T-helper 17 cell (primary cell): ENCODE measurements at regions not wholly inside any gene's neighbourhood (a gene's known extent, or its start where the extent isn't known, plus 50 kb on each side); places are given as distances from the start of the nearest gene placed in this dataset.
"Not testable (repeated sequence)": the region's sequence is repeated elsewhere in the genome, so short reads cannot be mapped to it uniquely, and the experiment has no call there.

Source experiments
- ATAC-seq: fragments of 150-1000 bp; cut with Tn5 transposase; 2 replicates; pipeline ENCODE4 v1.10.0; 2021; ENCODE audit warnings: mild to moderate bottlenecking, moderate library complexity
- DNase-seq, 3 donors: peaks; one replicate each; pipeline versions ENCODE4 v3.0.0 to v3.0.0-alpha.2; 2020 to 2021
- H3K9me3 ChIP-seq: one replicate; pipeline ENCODE4 v1.7.0; 2013; ENCODE audit warnings: low read length, mild to moderate bottlenecking; ENCODE audit not compliant: control insufficient read depth, poor library complexity, severe bottlenecking
- H3K27ac Mint-ChIP-seq: one replicate; pipeline ENCODE4 v1.8.0; 2022; ENCODE audit warnings: mild to moderate bottlenecking, moderate library complexity, mixed read lengths
- H3K27me3 Mint-ChIP-seq: one replicate; pipeline ENCODE4 v1.8.0; 2022; ENCODE audit warnings: mixed read lengths
- H3K36me3 Mint-ChIP-seq: one replicate; pipeline ENCODE4 v1.8.0; 2022; ENCODE audit warnings: low read depth, mixed read lengths
- H3K4me1 Mint-ChIP-seq: one replicate; pipeline ENCODE4 v1.8.0; 2022; ENCODE audit warnings: mild to moderate bottlenecking, mixed read lengths
- H3K4me3 Mint-ChIP-seq: one replicate; pipeline ENCODE4 v1.8.0; 2022; ENCODE audit warnings: mild to moderate bottlenecking, moderate library complexity, mixed read lengths

DNA sequence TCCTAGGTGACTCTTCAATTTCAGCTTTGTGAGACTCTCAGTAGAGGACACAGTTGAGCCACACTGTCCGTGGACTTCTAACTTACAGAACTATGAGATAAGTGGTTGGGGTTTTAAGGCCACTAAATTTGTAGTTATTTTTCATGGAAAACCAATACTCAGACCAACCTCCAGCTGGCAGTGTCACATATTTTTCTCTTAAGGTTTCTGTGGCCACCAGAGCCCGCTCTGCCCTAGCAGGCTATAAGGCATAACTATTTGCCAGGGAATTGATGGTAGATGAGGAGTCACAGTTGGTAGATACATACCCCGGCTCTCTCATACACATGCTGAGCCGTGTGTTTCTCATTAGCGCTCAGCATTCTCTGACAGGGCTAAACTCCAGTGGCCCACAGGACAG lies 336.8 kb upstream of the MON1B start:
- Mint-ChIP-seq H3K27me3 (no peaks in the 10 kb centered on the region), H3K4me1 (no peaks in the 10 kb centered on the region), H3K27ac (no peak overlapping the region), H3K4me3 (no peak overlapping the region), H3K36me3 (no peaks in the 10 kb centered on the region)
- no peaks in the 10 kb centered on the region for H3K9me3 ChIP-seq
- no peak for ATAC-seq
- no peak for DNase-seq

DNA sequence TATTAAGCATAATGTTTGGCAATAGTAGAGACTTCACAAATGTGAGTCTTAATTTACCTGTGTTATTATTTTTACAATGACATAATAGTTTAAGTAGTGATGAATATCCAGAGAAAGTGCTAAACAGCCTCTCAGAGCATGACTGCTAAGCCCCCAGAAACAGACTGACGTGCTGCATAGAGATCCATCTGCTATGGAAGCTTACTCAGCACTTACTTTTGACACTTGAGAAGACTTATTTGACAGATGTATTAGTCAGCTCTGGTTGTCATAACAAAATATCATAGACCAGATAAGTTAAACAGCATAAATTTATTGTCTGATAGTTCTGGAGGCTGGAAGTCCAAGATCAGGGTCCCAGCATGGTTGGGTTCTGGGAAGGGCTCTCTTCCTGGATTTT lies 334.9 kb upstream of the MON1B start:
- no peaks in the 10 kb centered on the region for H3K36me3 Mint-ChIP-seq
- H3K4me1 Mint-ChIP-seq = no peaks in the 10 kb centered on the region
- no peaks in the 10 kb centered on the region for H3K27me3 Mint-ChIP-seq
- H3K27ac Mint-ChIP-seq = no peak overlapping the region
- no peak overlapping the region for H3K4me3 Mint-ChIP-seq
- no peak for ATAC-seq
- no peak for DNase-seq
- no peaks in the 10 kb centered on the region for H3K9me3 ChIP-seq

DNA sequence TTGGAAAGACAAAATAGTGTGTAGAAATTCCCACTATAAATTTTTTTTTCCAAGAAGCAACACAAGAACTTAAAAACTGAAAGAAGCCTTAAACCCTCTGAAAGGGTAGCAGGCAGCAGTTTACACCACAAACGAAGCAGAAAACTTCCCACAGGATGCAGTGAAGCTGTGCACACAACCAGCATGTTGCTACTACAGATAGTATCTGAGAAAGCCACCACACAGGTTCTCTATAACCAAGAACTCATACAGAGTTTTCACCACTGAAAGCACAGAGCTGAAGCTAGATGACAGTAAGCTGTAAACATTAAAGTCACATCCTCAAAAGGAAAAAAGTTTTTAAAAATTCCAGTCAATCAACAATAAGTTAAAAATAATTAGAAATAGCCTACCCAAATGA lies 333.6 kb upstream of the MON1B start:
- DNase-seq (no peak), ATAC-seq (no peak)
- Mint-ChIP-seq H3K27ac (no peak overlapping the region), H3K4me3 (no peak overlapping the region), H3K36me3 (no peaks in the 10 kb centered on the region), H3K27me3 (no peaks in the 10 kb centered on the region), H3K4me1 (no peaks in the 10 kb centered on the region)
- no peaks in the 10 kb centered on the region for H3K9me3 ChIP-seq

DNA sequence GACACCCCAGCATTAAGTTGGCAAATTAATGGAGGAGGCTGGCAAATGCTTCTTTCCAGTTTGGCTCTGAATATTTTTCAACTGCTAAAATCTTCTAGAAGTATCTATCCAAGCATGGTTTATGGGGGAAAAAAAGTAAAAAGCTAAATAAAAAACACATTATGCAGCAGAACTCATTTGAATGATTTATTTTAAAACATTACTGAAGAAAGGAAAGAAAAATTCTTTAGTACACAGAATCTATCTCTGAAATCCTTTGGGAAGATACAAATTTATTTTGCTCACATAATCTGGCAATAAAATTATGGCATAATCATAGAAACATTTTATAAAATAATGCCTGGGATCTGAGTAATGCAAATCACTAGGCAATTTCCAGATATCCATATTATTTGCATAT lies 328.1 kb upstream of the MON1B start:
- Mint-ChIP-seq H3K27me3 (no peaks in the 10 kb centered on the region), H3K27ac (no peak overlapping the region), H3K36me3 (no peaks in the 10 kb centered on the region), H3K4me1 (no peaks in the 10 kb centered on the region), H3K4me3 (no peak overlapping the region)
- ATAC-seq = no peak
- DNase-seq = no peak
- H3K9me3 ChIP-seq = no peaks in the 10 kb centered on the region

DNA sequence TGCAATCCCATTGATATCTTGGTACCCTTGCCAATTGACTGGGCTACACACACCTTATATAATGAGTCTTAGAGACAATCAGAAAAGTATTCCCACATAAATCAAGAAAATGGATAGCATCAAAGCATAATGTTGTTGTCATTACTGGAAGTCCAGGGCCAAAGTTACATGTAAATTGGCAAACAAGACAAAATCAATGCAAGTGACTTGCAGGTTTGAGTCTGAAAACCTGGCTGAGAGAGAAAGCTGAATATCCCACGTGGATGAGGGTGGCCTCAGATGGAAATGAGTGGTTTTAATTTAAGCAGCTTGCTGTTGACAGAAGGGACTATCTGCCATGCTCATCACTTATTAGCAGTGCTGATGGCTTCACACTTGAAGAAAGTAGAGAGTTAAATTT lies 324.0 kb upstream of the MON1B start:
- Mint-ChIP-seq H3K27me3 (no peaks in the 10 kb centered on the region), H3K27ac (no peak overlapping the region), H3K4me3 (no peak overlapping the region), H3K36me3 (no peaks in the 10 kb centered on the region), H3K4me1 (no peaks in the 10 kb centered on the region)
- no peak for ATAC-seq
- no peaks in the 10 kb centered on the region for H3K9me3 ChIP-seq
- no peak for DNase-seq

DNA sequence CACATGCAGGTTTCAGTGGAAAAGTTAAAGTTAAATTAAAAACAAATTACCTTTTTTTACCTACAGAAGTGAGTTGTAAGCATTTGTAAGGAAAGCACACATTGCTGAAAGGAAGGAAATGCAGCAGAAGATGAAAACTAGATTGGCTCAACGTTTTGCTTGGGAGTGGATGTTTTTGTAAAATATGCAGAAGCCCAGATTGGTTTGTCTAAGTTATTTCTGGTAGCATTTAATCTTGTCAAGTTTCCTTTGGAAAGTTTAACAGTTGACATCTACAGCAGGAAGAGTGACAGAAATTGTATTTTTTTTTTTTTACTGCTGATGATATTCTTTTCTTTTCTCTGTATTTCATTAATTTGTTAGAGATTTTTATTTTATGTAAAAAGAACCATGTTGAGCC lies 315.1 kb upstream of the MON1B start:
- H3K9me3 ChIP-seq = no peaks in the 10 kb centered on the region
- ATAC-seq (no peak), DNase-seq (no peak)
- Mint-ChIP-seq H3K27me3 (no peaks in the 10 kb centered on the region), H3K27ac (no peak overlapping the region), H3K36me3 (no peaks in the 10 kb centered on the region), H3K4me3 (no peak overlapping the region), H3K4me1 (no peaks in the 10 kb centered on the region)

DNA sequence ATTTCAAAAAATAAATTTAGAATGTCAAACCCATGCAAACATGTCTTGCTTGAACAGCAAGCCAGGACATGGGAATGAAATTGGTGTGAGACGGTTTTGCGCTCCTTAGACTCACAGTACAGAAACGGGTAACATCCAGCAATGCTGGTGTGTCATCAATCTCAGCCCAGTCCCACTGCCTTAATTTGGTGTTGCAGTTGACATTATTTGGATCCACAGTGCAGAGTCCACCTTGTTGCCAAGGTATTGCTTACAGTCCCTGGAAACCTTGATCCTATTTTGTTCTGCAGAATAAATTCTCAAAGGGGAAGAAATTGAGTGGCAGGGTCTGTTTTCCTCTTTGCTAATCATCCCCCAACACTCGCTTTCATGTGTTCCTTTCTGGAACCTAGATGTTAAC lies 311.6 kb upstream of the MON1B start:
- H3K36me3 Mint-ChIP-seq = no peaks in the 10 kb centered on the region
- no peak for ATAC-seq
- no peak for DNase-seq
- H3K9me3 ChIP-seq = no peaks in the 10 kb centered on the region
- H3K27ac Mint-ChIP-seq = no peak overlapping the region
- no peak overlapping the region for H3K4me3 Mint-ChIP-seq
- no peaks in the 10 kb centered on the region for H3K4me1 Mint-ChIP-seq
- no peaks in the 10 kb centered on the region for H3K27me3 Mint-ChIP-seq

DNA sequence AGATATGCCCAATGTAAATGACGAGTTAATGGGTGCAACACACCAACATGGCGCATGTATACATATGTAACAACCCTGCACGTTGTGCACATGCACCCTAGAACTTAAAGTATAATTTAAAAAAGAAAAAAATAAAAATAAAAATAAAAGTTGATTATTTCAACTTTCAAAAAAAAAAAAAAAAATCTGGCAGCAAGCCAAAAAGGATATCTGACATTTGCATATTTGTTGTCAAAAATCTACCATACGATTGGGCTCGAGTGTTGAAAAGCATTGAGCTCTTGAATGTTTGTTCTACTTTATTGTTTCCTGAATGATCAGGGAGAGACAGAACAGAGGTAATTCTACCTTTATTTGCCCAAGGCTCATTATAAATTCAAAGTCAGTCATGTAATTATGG lies 310.5 kb upstream of the MON1B start:
- H3K27me3 Mint-ChIP-seq, DNase-seq, ATAC-seq, H3K9me3 ChIP-seq, H3K27ac Mint-ChIP-seq, H3K4me1 Mint-ChIP-seq, H3K36me3 Mint-ChIP-seq, H3K4me3 Mint-ChIP-seq: not testable (repeated sequence)

DNA sequence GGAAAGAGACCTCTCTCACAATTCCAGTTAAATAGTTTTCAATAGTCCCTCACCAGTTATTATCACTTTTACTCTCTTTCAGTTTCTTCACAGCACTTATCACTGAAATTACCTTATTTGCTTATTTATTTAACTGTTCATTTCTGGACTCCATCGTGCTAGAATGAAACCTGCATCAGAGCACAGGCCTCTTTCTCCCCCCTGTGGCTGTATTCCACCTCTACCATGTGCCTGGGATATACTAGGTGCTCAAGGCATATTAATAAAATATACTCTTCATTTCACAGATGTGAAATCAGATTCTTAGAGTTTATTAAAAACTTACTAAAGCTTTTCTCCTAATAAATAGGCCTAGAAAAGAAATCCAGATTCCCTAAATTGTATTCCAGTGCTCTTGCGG lies 308.9 kb upstream of the MON1B start:
- no peaks in the 10 kb centered on the region for H3K36me3 Mint-ChIP-seq
- H3K9me3 ChIP-seq = no peaks in the 10 kb centered on the region
- H3K4me1 Mint-ChIP-seq = no peaks in the 10 kb centered on the region
- no peak overlapping the region for H3K27ac Mint-ChIP-seq
- H3K27me3 Mint-ChIP-seq = no peaks in the 10 kb centered on the region
- H3K4me3 Mint-ChIP-seq = no peak overlapping the region
- no peak for ATAC-seq
- no peak for DNase-seq

DNA sequence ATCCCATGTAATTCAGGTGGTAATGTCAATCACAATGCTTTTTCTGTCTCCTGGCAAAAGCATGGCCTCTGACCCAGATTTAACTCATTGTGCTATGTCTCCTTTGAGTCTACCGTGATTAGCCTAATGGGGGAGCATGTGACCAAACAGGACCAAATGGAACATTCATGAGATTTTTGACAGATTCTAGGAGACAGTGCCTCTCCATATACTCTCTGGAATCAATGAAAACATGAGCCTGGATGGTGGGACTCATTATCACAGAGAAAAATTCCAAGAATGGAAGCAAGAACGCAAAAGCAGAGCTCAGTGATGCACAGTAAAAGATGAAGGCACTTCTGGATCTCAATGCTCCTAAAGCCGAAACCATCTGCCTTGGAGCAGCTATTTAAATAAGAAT lies 307.9 kb upstream of the MON1B start:
- Mint-ChIP-seq H3K27me3 (no peaks in the 10 kb centered on the region), H3K27ac (no peak overlapping the region), H3K4me3 (no peak overlapping the region), H3K4me1 (no peaks in the 10 kb centered on the region), H3K36me3 (no peaks in the 10 kb centered on the region)
- DNase-seq (no peak), ATAC-seq (no peak)
- no peaks in the 10 kb centered on the region for H3K9me3 ChIP-seq

DNA sequence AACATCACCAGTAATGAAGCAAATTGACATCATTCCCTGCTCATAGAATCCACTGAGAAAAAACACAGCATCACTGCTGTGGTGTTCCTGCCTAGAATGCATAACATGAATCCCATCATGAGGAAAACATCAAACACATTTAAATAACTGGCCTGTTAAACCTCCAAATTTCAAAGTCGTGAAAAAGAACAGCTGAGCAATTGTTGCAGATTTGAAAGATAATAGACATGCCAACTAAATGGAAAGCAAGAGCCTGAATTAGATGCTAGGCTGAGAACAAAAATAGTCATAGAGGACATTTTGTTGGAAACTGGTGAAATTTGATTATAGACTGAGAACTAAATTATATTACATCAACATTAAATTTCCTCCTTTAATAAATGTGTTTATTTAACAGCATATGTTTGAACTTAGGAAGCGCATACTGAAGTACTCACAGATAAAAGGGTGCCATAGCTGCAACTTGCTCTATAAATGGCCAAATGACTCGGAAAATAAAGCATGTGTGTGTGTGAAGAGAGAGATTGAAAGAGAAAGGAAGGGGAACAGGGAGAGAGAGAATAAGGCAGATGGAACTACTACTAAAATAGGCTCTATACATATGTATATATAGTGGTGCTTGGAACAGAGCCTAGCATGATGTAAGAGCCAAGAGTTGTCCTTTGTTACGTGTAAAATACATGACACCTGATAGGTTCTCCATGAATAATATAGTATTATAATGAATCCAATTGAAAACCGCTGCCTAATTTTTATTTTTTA lies 305.0 kb upstream of the MON1B start:
- H3K9me3 ChIP-seq = no peaks in the 10 kb centered on the region
- H3K4me3 Mint-ChIP-seq = no peak overlapping the region
- H3K27me3 Mint-ChIP-seq = no peaks in the 10 kb centered on the region
- H3K36me3 Mint-ChIP-seq = no peaks in the 10 kb centered on the region
- DNase-seq = no peak
- ATAC-seq = no peak
- H3K27ac Mint-ChIP-seq = no peak overlapping the region
- no peaks in the 10 kb centered on the region for H3K4me1 Mint-ChIP-seq

DNA sequence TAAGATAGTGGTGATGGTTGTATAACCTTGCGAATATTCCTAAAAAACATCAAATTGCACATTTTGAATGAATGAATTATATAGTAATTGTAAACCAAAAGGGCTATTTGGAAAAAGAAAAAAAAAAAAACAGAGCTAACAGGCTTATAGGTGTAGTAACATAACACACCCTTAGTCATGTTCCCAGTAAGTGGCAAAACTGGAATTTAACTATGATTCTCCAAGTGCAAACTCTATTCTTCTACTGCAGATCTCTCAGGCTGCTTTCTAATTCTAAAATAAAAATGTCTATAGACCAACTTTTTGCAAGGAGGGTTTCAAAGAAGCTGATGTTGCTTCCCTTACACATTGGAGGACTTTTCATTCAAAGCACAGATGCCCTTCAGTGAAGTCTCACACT lies 293.2 kb upstream of the MON1B start:
- Mint-ChIP-seq H3K4me3 (no peak overlapping the region), H3K4me1 (no peaks in the 10 kb centered on the region), H3K36me3 (no peaks in the 10 kb centered on the region), H3K27me3 (no peaks in the 10 kb centered on the region), H3K27ac (no peak overlapping the region)
- DNase-seq (no peak), ATAC-seq (no peak)
- no peaks in the 10 kb centered on the region for H3K9me3 ChIP-seq

DNA sequence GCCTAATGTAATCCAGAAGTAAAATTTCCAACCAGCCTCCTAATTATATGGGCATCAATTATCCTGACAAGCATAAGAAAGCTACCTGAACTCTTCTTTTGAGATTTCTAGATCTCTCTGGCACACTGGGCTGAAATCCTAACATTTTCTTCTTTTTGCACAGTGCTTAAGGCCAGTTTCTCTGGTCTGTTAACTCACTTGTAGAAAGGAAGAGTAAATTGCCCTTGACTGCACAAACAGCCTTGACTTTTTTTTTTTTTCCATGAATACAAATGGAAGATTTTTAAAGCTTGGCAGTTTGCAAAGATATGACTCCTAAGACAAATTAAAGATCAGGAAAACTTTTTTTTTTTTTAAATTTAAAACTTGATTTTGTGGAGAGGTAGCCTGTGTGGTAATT lies 291.2 kb upstream of the MON1B start:
- no peak for ATAC-seq
- H3K9me3 ChIP-seq = no peaks in the 10 kb centered on the region
- Mint-ChIP-seq H3K4me3 (no peak overlapping the region), H3K27me3 (no peaks in the 10 kb centered on the region), H3K27ac (no peak overlapping the region), H3K4me1 (no peaks in the 10 kb centered on the region), H3K36me3 (no peaks in the 10 kb centered on the region)
- no peak for DNase-seq

DNA sequence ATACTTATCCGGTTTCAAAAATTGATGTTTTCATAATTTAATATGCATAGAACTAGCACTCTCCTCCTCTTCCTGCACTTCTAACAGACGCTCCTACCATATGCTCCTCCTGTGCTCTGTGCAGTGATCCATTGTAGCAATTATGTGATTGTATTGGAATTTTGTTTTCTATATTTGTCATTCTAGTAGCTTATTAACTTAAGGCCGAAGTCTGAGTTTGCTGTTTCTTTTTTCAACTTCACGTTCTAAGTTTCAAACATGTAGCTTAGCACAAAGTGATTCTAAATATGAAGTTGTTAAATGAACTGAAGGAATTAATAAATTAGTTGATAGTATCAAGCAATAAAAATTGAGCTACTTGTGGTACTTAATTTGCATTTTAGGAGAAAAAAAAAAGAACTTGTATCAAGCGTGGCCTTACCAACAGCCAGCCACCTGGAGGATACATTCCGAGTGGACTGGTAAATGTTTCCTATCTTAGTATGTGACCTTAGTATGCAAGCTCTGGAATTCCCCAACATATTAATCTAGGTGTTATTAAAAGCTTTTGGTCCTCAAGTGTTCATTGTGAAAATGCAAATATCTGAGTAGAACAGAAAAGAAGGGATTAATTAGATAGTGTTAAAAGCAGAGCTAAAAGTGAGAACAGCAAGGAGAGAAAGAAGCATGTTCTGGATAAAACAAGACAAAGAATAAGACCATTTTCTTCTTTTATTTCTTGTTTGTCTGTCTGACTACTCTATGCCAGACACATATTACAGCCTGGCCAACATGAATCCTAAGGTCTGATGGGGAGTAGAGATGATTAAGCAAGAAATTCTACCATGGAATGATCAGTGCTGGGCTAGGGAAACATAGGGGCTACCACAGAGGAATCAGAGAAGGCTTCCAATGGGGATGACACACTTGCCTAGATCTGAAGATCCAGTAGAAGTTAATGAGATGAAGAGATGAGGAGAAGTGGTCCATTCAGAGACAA lies 290.4 kb upstream of the MON1B start:
- H3K4me3 Mint-ChIP-seq = no peak overlapping the region
- H3K9me3 ChIP-seq = no peaks in the 10 kb centered on the region
- DNase-seq = no peak
- H3K36me3 Mint-ChIP-seq = no peaks in the 10 kb centered on the region
- no peaks in the 10 kb centered on the region for H3K27me3 Mint-ChIP-seq
- H3K27ac Mint-ChIP-seq = no peak overlapping the region
- no peak for ATAC-seq
- H3K4me1 Mint-ChIP-seq = no peaks in the 10 kb centered on the region
